Liver (tissue), 8 donors: ENCODE measurements at regions not wholly inside any gene's neighbourhood (a gene's known extent, or its start where the extent isn't known, plus 50 kb on each side); places are given as distances from the start of the nearest gene placed in this dataset.

Source experiments
- DNase-seq: peaks from one replicate; pipeline ENCODE4 v3.0.0-alpha.2; 2017; ENCODE audit warnings: low spot score
- H3K27ac ChIP-seq, 2 donors: one replicate each; pipeline ENCODE4 v1.7.0; 2013; ENCODE audit warnings: inconsistent platforms in 2 of 2, low read length in 2 of 2, control low read depth in 1 of 2, low read depth in 1 of 2, mild to moderate bottlenecking in 1 of 2
- H3K27me3 ChIP-seq, 4 donors: one replicate each; pipeline versions ENCODE4 v1.6.1 to v1.7.0; 2013; ENCODE audit warnings: low read length in 3 of 4, inconsistent platforms in 1 of 4, mild to moderate bottlenecking in 1 of 4, moderate library complexity in 1 of 4; ENCODE audit not compliant: control insufficient read depth in 4 of 4, insufficient read depth in 4 of 4
- H3K36me3 ChIP-seq, 4 donors: one replicate each; pipeline versions ENCODE4 v1.6.1 to v1.7.0; 2013; ENCODE audit warnings: low read length in 3 of 4, mild to moderate bottlenecking in 3 of 4, low read depth in 1 of 4, moderate library complexity in 1 of 4; ENCODE audit not compliant: control insufficient read depth in 4 of 4, insufficient read depth in 3 of 4
- H3K4me1 ChIP-seq, 4 donors: one replicate each; pipeline versions ENCODE4 v1.6.1 to v1.7.0; 2013; ENCODE audit warnings: low read length in 3 of 4, mild to moderate bottlenecking in 3 of 4, moderate library complexity in 1 of 4; ENCODE audit not compliant: control insufficient read depth in 4 of 4, insufficient read depth in 4 of 4
- H3K4me3 ChIP-seq, 3 donors: one replicate each; pipeline versions ENCODE4 v1.6.1 to v1.7.0; 2013; ENCODE audit warnings: low read length in 3 of 3, control low read depth in 1 of 3, low read depth in 1 of 3, mild to moderate bottlenecking in 1 of 3
- H3K9ac ChIP-seq, 2 donors: one replicate each; pipeline ENCODE4 v1.7.0; 2013; ENCODE audit warnings: low read length in 2 of 2, mild to moderate bottlenecking in 2 of 2, moderate library complexity in 2 of 2, control low read depth in 1 of 2, low read depth in 1 of 2
- H3K9me3 ChIP-seq, 4 donors: one replicate each; pipeline versions ENCODE4 v1.6.1 to v1.7.0; 2013; ENCODE audit warnings: low read length in 3 of 4; ENCODE audit not compliant: control insufficient read depth in 4 of 4
- FOXA1 ChIP-seq: IDR thresholded peaks from 2 replicates; pipeline ENCODE4 v1.6.1; 2016; ENCODE audit warnings: antibody characterized with exemption
- FOXA2 ChIP-seq: IDR thresholded peaks from 2 replicates; pipeline ENCODE4 v1.6.1; 2016; ENCODE audit warnings: antibody characterized with exemption
- HNF4A ChIP-seq, 2 donors: conservative IDR thresholded peaks; 2 replicates each; pipeline ENCODE4 v1.6.1; 2016; ENCODE audit warnings: antibody characterized with exemption in 2 of 2, mild to moderate bottlenecking in 2 of 2
- HNF4G ChIP-seq: IDR thresholded peaks from 2 replicates; pipeline ENCODE4 v1.6.1; 2016; ENCODE audit warnings: antibody characterized with exemption
- JUND ChIP-seq, 2 donors: IDR thresholded peaks; 2 replicates each; pipeline ENCODE4 v1.6.1; 2016; ENCODE audit warnings: antibody characterized with exemption in 2 of 2
- NR2F2 ChIP-seq: IDR thresholded peaks from 2 replicates; pipeline ENCODE4 v1.6.1; 2016; ENCODE audit warnings: antibody characterized with exemption
- REST ChIP-seq: IDR thresholded peaks from 2 replicates; pipeline ENCODE4 v1.6.1; 2016; ENCODE audit warnings: antibody characterized with exemption, mild to moderate bottlenecking
- RXRA ChIP-seq, 2 donors: IDR thresholded peaks; 2 replicates each; pipeline ENCODE4 v1.6.1; 2017 to 2018; ENCODE audit warnings: antibody characterized with exemption in 2 of 2, mild to moderate bottlenecking in 1 of 2
- TAF1 ChIP-seq: conservative IDR thresholded peaks from 2 replicates; pipeline ENCODE4 v1.6.1; 2016; ENCODE audit warnings: antibody characterized with exemption, mild to moderate bottlenecking
- ZBTB33 ChIP-seq: IDR thresholded peaks from 2 replicates; pipeline ENCODE4 v1.6.1; 2016; ENCODE audit warnings: antibody characterized with exemption
- WGBS: extraction: QIAGEN DNeasy Blood & Tissue Kit; methylation state at CpG from one replicate; pipeline ENCODE4 v1.1.7; 2013; 5-methylcytosine and 5-hydroxymethylcytosine counted together
- TF ChIP-seq, protein P1 (sequence below): fragments of 150-350 bp; IDR thresholded peaks from 2 replicates; pipeline ENCODE4 v1.5.1; 2017; ENCODE audit warnings: improper control_type of control experiment, low read depth, low read length; ENCODE audit not compliant: missing input control
- TF ChIP-seq, protein P2 (sequence below): IDR thresholded peaks from 2 replicates; pipeline ENCODE4 v1.6.1; 2016; ENCODE audit warnings: antibody characterized with exemption
- donor health status: healthy.
- donor health status: healthy.
- donor health status: healthy.
- donor health status: healthy.
- donor health status: healthy.

DNA sequence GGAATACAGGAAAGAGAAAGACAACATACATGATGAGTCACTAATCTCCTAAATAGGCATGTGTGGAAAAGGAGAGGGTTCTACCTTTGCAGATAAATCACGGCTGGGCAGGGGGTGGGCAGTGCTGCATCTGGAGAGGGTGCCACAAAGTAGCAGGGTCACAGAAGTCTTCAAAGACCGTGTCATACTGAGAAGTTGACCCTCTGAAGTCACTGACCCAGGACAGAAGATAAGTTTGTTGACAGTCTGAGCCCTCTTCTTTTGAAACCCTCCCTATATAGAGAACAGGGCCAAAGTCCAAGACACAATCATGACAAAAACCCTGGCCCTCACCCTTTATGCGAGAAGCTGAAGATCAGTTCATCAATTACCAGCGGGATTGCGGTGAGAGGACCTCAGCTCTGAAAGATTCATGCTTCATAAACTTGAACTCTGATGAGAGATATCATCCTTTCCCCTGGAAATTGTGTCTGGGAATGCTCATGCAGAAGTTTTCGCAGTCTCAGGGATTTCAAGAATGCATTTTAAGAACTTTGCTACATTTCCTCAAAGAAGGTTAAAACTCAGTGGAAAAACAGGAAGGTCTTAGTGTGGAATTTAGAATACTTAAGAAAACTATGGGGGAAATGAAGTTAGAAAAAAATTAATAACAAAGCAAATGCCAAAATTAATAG lies 129.5 kb downstream of the FAM124B start:
- TF ChIP-seq HNF4A (conservative IDR thresholded peaks at IDR 0.05), result peak; percentile 73 to 76
- TF ChIP-seq JUND (IDR thresholded peaks at IDR 0.05), result peak in 1 of 2 donors; percentile 18
- TF ChIP-seq RXRA (IDR thresholded peaks at IDR 0.05), result peak; percentile 43 to 67
- no peak for TF ChIP-seq HNF4G
- TF ChIP-seq REST, result no peak
- Histone ChIP-seq H3K27me3 (no peaks in the 10 kb centered on the region), H3K27ac (no peak overlapping the region), H3K36me3 (no peaks in the 10 kb centered on the region), H3K4me1 (peaks cover 2 to 35% (median 13%) of the 10 kb centered on the region in 4 donors), H3K9me3 (no peaks in the 10 kb centered on the region), H3K4me3 (no peak overlapping the region), H3K9ac (no peak overlapping the region)
- WGBS, result 33% methylated on average over 6 of the region's 6 CpGs
- DNase-seq, result no peak

- Histone ChIP-seq H3K36me3 (no peaks in the 10 kb centered on the region), H3K9me3 (no peaks in the 10 kb centered on the region), H3K9ac (no peak overlapping the region), H3K27ac (no peak overlapping the region), H3K4me3 (no peak overlapping the region), H3K27me3 (no peaks in the 10 kb centered on the region), H3K4me1 (peaks cover 2 to 35% (median 13%) of the 10 kb centered on the region in 4 donors)
- WGBS, result 80% methylated on average over 1 of the region's 1 CpG
- DNase-seq, result no peak
- TF ChIP-seq NR2F2, result no peak
- TF ChIP-seq TAF1, result no peak
- TF ChIP-seq, protein P1, sequence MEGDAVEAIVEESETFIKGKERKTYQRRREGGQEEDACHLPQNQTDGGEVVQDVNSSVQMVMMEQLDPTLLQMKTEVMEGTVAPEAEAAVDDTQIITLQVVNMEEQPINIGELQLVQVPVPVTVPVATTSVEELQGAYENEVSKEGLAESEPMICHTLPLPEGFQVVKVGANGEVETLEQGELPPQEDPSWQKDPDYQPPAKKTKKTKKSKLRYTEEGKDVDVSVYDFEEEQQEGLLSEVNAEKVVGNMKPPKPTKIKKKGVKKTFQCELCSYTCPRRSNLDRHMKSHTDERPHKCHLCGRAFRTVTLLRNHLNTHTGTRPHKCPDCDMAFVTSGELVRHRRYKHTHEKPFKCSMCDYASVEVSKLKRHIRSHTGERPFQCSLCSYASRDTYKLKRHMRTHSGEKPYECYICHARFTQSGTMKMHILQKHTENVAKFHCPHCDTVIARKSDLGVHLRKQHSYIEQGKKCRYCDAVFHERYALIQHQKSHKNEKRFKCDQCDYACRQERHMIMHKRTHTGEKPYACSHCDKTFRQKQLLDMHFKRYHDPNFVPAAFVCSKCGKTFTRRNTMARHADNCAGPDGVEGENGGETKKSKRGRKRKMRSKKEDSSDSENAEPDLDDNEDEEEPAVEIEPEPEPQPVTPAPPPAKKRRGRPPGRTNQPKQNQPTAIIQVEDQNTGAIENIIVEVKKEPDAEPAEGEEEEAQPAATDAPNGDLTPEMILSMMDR, result no peak
- TF ChIP-seq, protein P2, sequence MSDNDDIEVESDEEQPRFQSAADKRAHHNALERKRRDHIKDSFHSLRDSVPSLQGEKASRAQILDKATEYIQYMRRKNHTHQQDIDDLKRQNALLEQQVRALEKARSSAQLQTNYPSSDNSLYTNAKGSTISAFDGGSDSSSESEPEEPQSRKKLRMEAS, result no peak
- TF ChIP-seq HNF4A (conservative IDR thresholded peaks at IDR 0.05), result no peak
- no peak for TF ChIP-seq FOXA2
- TF ChIP-seq RXRA (IDR thresholded peaks at IDR 0.05), result no peak
- no peak for TF ChIP-seq ZBTB33
- TF ChIP-seq FOXA1, result no peak
These were observed 130.2 kb downstream of the FAM124B start for GRCh38 chr2:224271617-224272236.
